ENCODE measurements at regions not wholly inside any gene's neighbourhood (a gene's known extent, or its start where the extent isn't known, plus 50 kb on each side); places are given as distances from the start of the nearest gene placed in this dataset.

- TF ChIP-seq CTCF (IDR thresholded peaks at IDR 0.05): no peak
- TF ChIP-seq POLR2AphosphoS5 (IDR thresholded peaks at IDR 0.05): no peak
These were observed 354.2 kb downstream of the FBXO15 start for GRCh38 chr18:73793386-73793785.
